H9 (cell line): ENCODE measurements at regions not wholly inside any gene's neighbourhood (a gene's known extent, or its start where the extent isn't known, plus 50 kb on each side); places are given as distances from the start of the nearest gene placed in this dataset.

Source experiments
- DNase-seq: peaks from one replicate; pipeline ENCODE4 v3.0.0-alpha.2; 2017
- H2AFZ ChIP-seq: one replicate; pipeline ENCODE4 v1.6.1; 2013; ENCODE audit warnings: mild to moderate bottlenecking, low read length, control low read depth, moderate library complexity
- H2AK5ac ChIP-seq: 2 replicates; pipeline ENCODE4 v1.6.1; 2013; ENCODE audit warnings: low read length, control low read depth, mixed read lengths; ENCODE audit not compliant: insufficient read length
- H2BK120ac ChIP-seq: one replicate; pipeline ENCODE4 v1.6.1; 2013; ENCODE audit warnings: low read depth, mild to moderate bottlenecking, low read length, control low read depth, inconsistent platforms; ENCODE audit not compliant: poor library complexity, severe bottlenecking
- H2BK12ac ChIP-seq: 2 replicates; pipeline ENCODE4 v1.6.1; 2013; ENCODE audit warnings: low read length, control low read depth, mixed read lengths, low read depth; ENCODE audit not compliant: insufficient read length
- H2BK15ac ChIP-seq: 2 replicates; pipeline ENCODE4 v1.6.1; 2013; ENCODE audit warnings: low read depth, low read length, control low read depth
- H2BK20ac ChIP-seq: one replicate; pipeline ENCODE4 v1.6.1; 2013; ENCODE audit warnings: low read depth, mild to moderate bottlenecking, low read length, control low read depth, inconsistent platforms; ENCODE audit not compliant: poor library complexity, severe bottlenecking
- H2BK5ac ChIP-seq: 2 replicates; pipeline ENCODE4 v1.6.1; 2013; ENCODE audit warnings: low read length, control low read depth, mixed read lengths; ENCODE audit not compliant: insufficient read length
- H3K14ac ChIP-seq: 2 replicates; pipeline ENCODE4 v1.6.1; 2013; ENCODE audit warnings: low read length, control low read depth; ENCODE audit not compliant: insufficient read depth
- H3K18ac ChIP-seq: 2 replicates; pipeline ENCODE4 v1.6.1; 2013; ENCODE audit warnings: low read depth, mild to moderate bottlenecking, mixed read lengths, low read length, control low read depth; ENCODE audit not compliant: insufficient read length
- H3K23ac ChIP-seq: 2 replicates; pipeline ENCODE4 v1.6.1; 2013; ENCODE audit warnings: low read length, control low read depth, mixed read lengths, low read depth; ENCODE audit not compliant: insufficient read length
- H3K23me2 ChIP-seq: 2 replicates; pipeline ENCODE4 v1.6.1; 2013; ENCODE audit warnings: low read depth, mild to moderate bottlenecking, mixed read lengths, low read length, control low read depth; ENCODE audit not compliant: insufficient read length, poor library complexity, severe bottlenecking
- H3K27ac ChIP-seq: 2 replicates; pipeline ENCODE4 v1.5.1; 2013; ENCODE audit warnings: low read length, control low read depth, mixed read lengths, low read depth; ENCODE audit not compliant: insufficient read length
- H3K27me3 ChIP-seq: 2 replicates; pipeline ENCODE4 v1.6.1; 2013; ENCODE audit warnings: low read length, control low read depth, inconsistent platforms; ENCODE audit not compliant: insufficient read depth
- H3K4ac ChIP-seq: 2 replicates; pipeline ENCODE4 v1.6.1; 2013; ENCODE audit warnings: low read depth, mild to moderate bottlenecking, control low read depth, inconsistent platforms, low read length, moderate library complexity
- H3K4me1 ChIP-seq: 2 replicates; pipeline ENCODE4 v1.6.1; 2013; ENCODE audit warnings: low read length, control low read depth, inconsistent platforms; ENCODE audit not compliant: insufficient read depth
- H3K4me2 ChIP-seq: 2 replicates; pipeline ENCODE4 v1.6.1; 2013; ENCODE audit warnings: low read length, control low read depth, mixed read lengths; ENCODE audit not compliant: insufficient read length, insufficient read depth
- H3K56ac ChIP-seq: 2 replicates; pipeline ENCODE4 v1.6.1; 2013; ENCODE audit warnings: low read depth, mild to moderate bottlenecking, mixed read lengths, low read length, control low read depth; ENCODE audit not compliant: insufficient read length
- H3K79me1 ChIP-seq: 2 replicates; pipeline ENCODE4 v1.6.1; 2013; ENCODE audit warnings: low read depth, mild to moderate bottlenecking, moderate library complexity, low read length, control low read depth, inconsistent platforms; ENCODE audit not compliant: insufficient read depth, poor library complexity, severe bottlenecking
- H3K79me2 ChIP-seq: 2 replicates; pipeline ENCODE4 v1.6.1; 2013; ENCODE audit warnings: low read length, control low read depth, inconsistent platforms; ENCODE audit not compliant: insufficient read depth
- H3K9ac ChIP-seq: 2 replicates; pipeline ENCODE4 v1.6.1; 2013; ENCODE audit warnings: low read length, control low read depth, mixed read lengths; ENCODE audit not compliant: insufficient read length; ENCODE audit errors: extremely low read depth
- H3K9me3 ChIP-seq: one replicate; pipeline ENCODE4 v1.6.1; 2013; ENCODE audit warnings: low read depth, low read length, inconsistent platforms; ENCODE audit not compliant: control insufficient read depth
- H3T11ph ChIP-seq: one replicate; pipeline ENCODE4 v1.6.1; 2013; ENCODE audit warnings: mild to moderate bottlenecking, low read length, control low read depth, inconsistent platforms
- H4K20me1 ChIP-seq: one replicate; pipeline ENCODE4 v1.6.1; 2013; ENCODE audit not compliant: control insufficient read depth, insufficient read length, insufficient read depth
- H4K5ac ChIP-seq: 2 replicates; pipeline ENCODE4 v1.6.1; 2013; ENCODE audit warnings: low read depth, mild to moderate bottlenecking, mixed read lengths, low read length, control low read depth; ENCODE audit not compliant: insufficient read length
- H4K8ac ChIP-seq: replicated peaks from 2 replicates; pipeline ENCODE4 v1.6.1; 2013; ENCODE audit warnings: low read length, control low read depth, mixed read lengths, low read depth; ENCODE audit not compliant: insufficient read length
- H4K91ac ChIP-seq: 2 replicates; pipeline ENCODE4 v1.6.1; 2013; ENCODE audit warnings: low read depth, mild to moderate bottlenecking, moderate library complexity, mixed read lengths, low read length, control low read depth; ENCODE audit not compliant: insufficient read length
- H3K27ac Mint-ChIP-seq, 3 experiments: 2 replicates in 2 of 3; 3 replicates in 1 of 3; pipeline ENCODE4 v1.8.0; 2020 to 2021; ENCODE audit warnings: mixed read lengths in 3 of 3, mild to moderate bottlenecking in 1 of 3, moderate library complexity in 1 of 3
- H3K27me3 Mint-ChIP-seq: 2 replicates; pipeline ENCODE4 v1.8.0; 2021; ENCODE audit warnings: low read depth, mild to moderate bottlenecking, moderate library complexity, mixed read lengths
- H3K36me3 Mint-ChIP-seq, 3 experiments: 2 replicates in 2 of 3; 3 replicates in 1 of 3; pipeline ENCODE4 v1.8.0; 2020 to 2021; ENCODE audit warnings: low read depth in 3 of 3, mixed read lengths in 3 of 3; ENCODE audit not compliant: insufficient read depth in 1 of 3
- H3K4me1 Mint-ChIP-seq, 2 experiments: 2 replicates each; pipeline ENCODE4 v1.8.0; 2020; ENCODE audit warnings: mixed read lengths in 2 of 2
- H3K4me3 Mint-ChIP-seq, 2 experiments: 2 replicates in 1 of 2; 3 replicates in 1 of 2; pipeline ENCODE4 v1.8.0; 2020 to 2021; ENCODE audit warnings: mild to moderate bottlenecking in 2 of 2, mixed read lengths in 2 of 2, moderate library complexity in 1 of 2
- H3K9me3 Mint-ChIP-seq, 2 experiments: 2 replicates in 1 of 2; 3 replicates in 1 of 2; pipeline ENCODE4 v1.8.0; 2020; ENCODE audit warnings: mild to moderate bottlenecking in 2 of 2, mixed read lengths in 2 of 2, moderate library complexity in 1 of 2
- WGBS: extraction: QIAGEN DNeasy Blood & Tissue Kit; methylation state at CpG from one replicate; pipeline ENCODE4 v1.1.7; 2013; ENCODE audit warnings: missing lambda C conversion rate, low lambda C conversion rate, mixed read lengths; ENCODE audit not compliant: insufficient read length; ENCODE audit errors: extremely low coverage; 5-methylcytosine and 5-hydroxymethylcytosine counted together
- TF ChIP-seq, protein P1 (sequence below): fragments of 200-600 bp; sonication (generic); conservative IDR thresholded peaks from 3 replicates; pipeline ENCODE4 v1.8.0; 2021; ENCODE audit warnings: antibody characterized with exemption, mild to moderate bottlenecking

GRCh38 chr9:1877951-1878350 is 137.2 kb upstream of the SMARCA2 start:
- no CpG with 5 or more reads among the region's 4 CpGs for WGBS
- no peak overlapping the region for H3K27ac Mint-ChIP-seq

More at GRCh38 chr9:1877951-1878350, 137.2 kb upstream of the SMARCA2 start:
- H3K23me2 ChIP-seq, result no peaks in the 10 kb centered on the region
- no peak overlapping the region for H4K5ac ChIP-seq
- H3K27me3 ChIP-seq, result no peaks in the 10 kb centered on the region; the same call in 1 of the 2 replicates
- no peaks in the 10 kb centered on the region for H3K79me2 ChIP-seq
- no peak overlapping the region for H2AFZ ChIP-seq
- DNase-seq, result no peak
- no peak overlapping the region for H2BK15ac ChIP-seq
- H3T11ph ChIP-seq, result no peak overlapping the region
- Mint-ChIP-seq H3K36me3 (no peaks in the 10 kb centered on the region), H3K4me3 (no peak overlapping the region), H3K9me3 (no peaks in the 10 kb centered on the region), H3K27me3 (peaks cover 1% of the 10 kb centered on the region; the same call in 1 of the 2 replicates), H3K4me1 (no peaks in the 10 kb centered on the region)
- no peak overlapping the region for H3K27ac ChIP-seq
- no peak overlapping the region for H3K56ac ChIP-seq
- H3K23ac ChIP-seq, result no peak overlapping the region
- no peak overlapping the region for H3K18ac ChIP-seq
- H2BK12ac ChIP-seq, result no peak overlapping the region
- no peak overlapping the region for H3K9ac ChIP-seq
- H4K91ac ChIP-seq, result no peak overlapping the region
- no peaks in the 10 kb centered on the region for H3K79me1 ChIP-seq
- no peak overlapping the region for H4K8ac ChIP-seq
- H2AK5ac ChIP-seq, result no peak overlapping the region
- H3K4me1 ChIP-seq, result no peaks in the 10 kb centered on the region
- no peak overlapping the region for H2BK120ac ChIP-seq
- H4K20me1 ChIP-seq, result no peaks in the 10 kb centered on the region
- no peak overlapping the region for H2BK20ac ChIP-seq
- H3K14ac ChIP-seq, result no peak overlapping the region
- no peak overlapping the region for H2BK5ac ChIP-seq
- no peaks in the 10 kb centered on the region for H3K9me3 ChIP-seq
- H3K4ac ChIP-seq, result no peak overlapping the region
- TF ChIP-seq, protein P1, sequence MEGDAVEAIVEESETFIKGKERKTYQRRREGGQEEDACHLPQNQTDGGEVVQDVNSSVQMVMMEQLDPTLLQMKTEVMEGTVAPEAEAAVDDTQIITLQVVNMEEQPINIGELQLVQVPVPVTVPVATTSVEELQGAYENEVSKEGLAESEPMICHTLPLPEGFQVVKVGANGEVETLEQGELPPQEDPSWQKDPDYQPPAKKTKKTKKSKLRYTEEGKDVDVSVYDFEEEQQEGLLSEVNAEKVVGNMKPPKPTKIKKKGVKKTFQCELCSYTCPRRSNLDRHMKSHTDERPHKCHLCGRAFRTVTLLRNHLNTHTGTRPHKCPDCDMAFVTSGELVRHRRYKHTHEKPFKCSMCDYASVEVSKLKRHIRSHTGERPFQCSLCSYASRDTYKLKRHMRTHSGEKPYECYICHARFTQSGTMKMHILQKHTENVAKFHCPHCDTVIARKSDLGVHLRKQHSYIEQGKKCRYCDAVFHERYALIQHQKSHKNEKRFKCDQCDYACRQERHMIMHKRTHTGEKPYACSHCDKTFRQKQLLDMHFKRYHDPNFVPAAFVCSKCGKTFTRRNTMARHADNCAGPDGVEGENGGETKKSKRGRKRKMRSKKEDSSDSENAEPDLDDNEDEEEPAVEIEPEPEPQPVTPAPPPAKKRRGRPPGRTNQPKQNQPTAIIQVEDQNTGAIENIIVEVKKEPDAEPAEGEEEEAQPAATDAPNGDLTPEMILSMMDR, result no peak
- H3K4me2 ChIP-seq, result no peak overlapping the region
